GM12891 (cell line): ENCODE measurements at regions not wholly inside any gene's neighbourhood (a gene's known extent, or its start where the extent isn't known, plus 50 kb on each side); places are given as distances from the start of the nearest gene placed in this dataset.

ENCODE experiments used
- PAX5 ChIP-seq: IDR thresholded peaks from 2 replicates; pipeline ENCODE4 v1.6.1; 2011; ENCODE audit warnings: low read length, moderate library complexity, mild to moderate bottlenecking; ENCODE audit not compliant: insufficient read depth, severe bottlenecking
- POLR2A ChIP-seq: IDR thresholded peaks from 2 replicates; pipeline ENCODE4 v1.6.1; 2011; ENCODE audit warnings: low read depth, low read length, control low read depth
- POLR2AphosphoS5 ChIP-seq: IDR thresholded peaks from 2 replicates; pipeline ENCODE4 v1.6.1; 2011; ENCODE audit warnings: low read depth, low read length, control low read depth
- POU2F2 ChIP-seq: IDR thresholded peaks from 2 replicates; pipeline ENCODE4 v1.6.1; 2011; ENCODE audit warnings: low read depth, mild to moderate bottlenecking, control low read depth, low read length, moderate library complexity
- SPI1 ChIP-seq: IDR thresholded peaks from 2 replicates; pipeline ENCODE4 v1.6.1; 2011; ENCODE audit warnings: low read depth, low read length, control low read depth
- TAF1 ChIP-seq: IDR thresholded peaks from 2 replicates; pipeline ENCODE4 v1.6.1; 2011; ENCODE audit warnings: low read depth, low read length, control low read depth

DNA sequence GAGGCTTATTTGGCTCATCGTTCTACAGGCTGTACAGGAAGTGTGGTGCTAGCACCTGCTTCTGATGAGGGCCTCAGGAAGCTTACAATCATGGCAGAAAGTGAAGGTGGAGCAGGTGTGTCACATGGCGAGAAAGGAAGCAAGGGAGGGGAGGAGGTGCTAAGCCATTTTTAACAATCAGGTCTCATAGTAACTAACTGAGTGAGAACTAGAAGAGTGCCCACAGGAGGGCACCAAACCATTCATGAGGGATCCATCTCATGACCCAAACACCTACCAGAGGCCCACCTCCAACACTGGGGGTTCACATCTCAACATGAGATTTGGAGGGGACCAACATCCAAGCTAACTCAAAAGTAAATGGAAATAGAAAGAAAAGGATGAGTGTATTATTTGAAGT, 78.1 kb downstream of the CXCL12 start:
- TF ChIP-seq POLR2A (no peak), POLR2AphosphoS5 (no peak), TAF1 (no peak), PAX5 (no peak), SPI1 (no peak), POU2F2 (no peak)
